Fibroblast of lung (primary cell): ENCODE measurements at regions not wholly inside any gene's neighbourhood (a gene's known extent, or its start where the extent isn't known, plus 50 kb on each side); places are given as distances from the start of the nearest gene placed in this dataset.

Experiments used
- CTCF ChIP-seq, 2 donors: IDR thresholded peaks in 1 of 2; conservative IDR thresholded peaks in 1 of 2; 1 replicate in 1 of 2; 2 replicates in 1 of 2; pipeline ENCODE4 v1.5.1; 2011 to 2012; ENCODE audit warnings: low read length in 2 of 2, control low read depth in 1 of 2, inconsistent platforms in 1 of 2, low read depth in 1 of 2, mild to moderate bottlenecking in 1 of 2
- EZH2 ChIP-seq: IDR thresholded peaks from 2 replicates; pipeline ENCODE4 v1.5.1; 2012; ENCODE audit warnings: low read length, control low read depth, mild to moderate bottlenecking; ENCODE audit errors: missing control alignments

- no peak for TF ChIP-seq CTCF (conservative IDR thresholded peaks at IDR 0.05 in 1 of 2, IDR thresholded peaks at IDR 0.05 in 1 of 2; ENCODE audit: low read depth in 1 of 2, low read length in 2 of 2)
- TF ChIP-seq EZH2, result no peak
Measured at GRCh38 chr9:107809871-107810460, 320.4 kb upstream of the KLF4 start.
